NCI-H2029 treated with DMSO at 0.1 percent for 48 hours (cell line): ENCODE measurements at regions not wholly inside any gene's neighbourhood (a gene's known extent, or its start where the extent isn't known, plus 50 kb on each side); places are given as distances from the start of the nearest gene placed in this dataset.

ENCODE experiments used
- DNase-seq: peaks from one replicate; lab custom pipeline; 2025; lab: John Stamatoyannopoulos, UW

GRCh38 chr14:100381395-100382105 lies 58.4 kb downstream of the SLC25A47 start:
- DNase-seq, result no peak

- DNase-seq, result no peak
Observed at GRCh38 chr14:100382106-100382455, 58.9 kb downstream of the SLC25A47 start.

GRCh38 chr14:100383727-100384158 lies 60.6 kb downstream of the SLC25A47 start:
- no peak for DNase-seq

- DNase-seq, result no peak
Observed at GRCh38 chr14:100384277-100384676, 61.1 kb downstream of the SLC25A47 start.

GRCh38 chr14:100384819-100385813 lies 62.0 kb downstream of the SLC25A47 start:
- no peak for DNase-seq

- DNase-seq, result no peak
Observed at GRCh38 chr14:100386121-100386520, 63.0 kb downstream of the SLC25A47 start.

GRCh38 chr14:100386846-100387245 lies 63.7 kb downstream of the SLC25A47 start:
- DNase-seq, result no peak

GRCh38 chr14:100387450-100387849 lies 64.3 kb downstream of the SLC25A47 start:
- no peak for DNase-seq

GRCh38 chr14:100388103-100389054 lies 65.2 kb downstream of the SLC25A47 start:
- DNase-seq, result no peak

- no peak for DNase-seq
Observed at GRCh38 chr14:100389497-100390104, 66.5 kb downstream of the SLC25A47 start.

GRCh38 chr14:100391173-100391572 lies 68.0 kb downstream of the SLC25A47 start:
- no peak for DNase-seq

GRCh38 chr14:100391724-100392123 lies 68.6 kb downstream of the SLC25A47 start:
- DNase-seq, result no peak

GRCh38 chr14:100392356-100392755 lies 69.2 kb downstream of the SLC25A47 start:
- no peak for DNase-seq

- DNase-seq, result no peak
Observed at GRCh38 chr14:100393362-100393761, 70.2 kb downstream of the SLC25A47 start.

- DNase-seq, result no peak
Observed at GRCh38 chr14:100393906-100394732, 71.0 kb downstream of the SLC25A47 start.

- DNase-seq, result no peak
Observed at GRCh38 chr14:100394886-100395672, 71.9 kb downstream of the SLC25A47 start.

- DNase-seq, result no peak
Observed at GRCh38 chr14:100396266-100396795, 73.2 kb downstream of the SLC25A47 start.

- no peak for DNase-seq
Observed at GRCh38 chr14:100397005-100397404, 73.9 kb downstream of the SLC25A47 start.

GRCh38 chr14:100398044-100398443 lies 74.9 kb downstream of the SLC25A47 start:
- DNase-seq, result no peak
